HL-60 (cell line): ENCODE measurements at regions not wholly inside any gene's neighbourhood (a gene's known extent, or its start where the extent isn't known, plus 50 kb on each side); places are given as distances from the start of the nearest gene placed in this dataset.

ENCODE experiments used
- DNase-seq, 2 experiments: peaks; one replicate each; pipeline ENCODE4 v3.0.0-alpha.2; 2010 to 2020; ENCODE audit warnings: low read depth in 1 of 2, low spot score in 1 of 2
- H3K27ac ChIP-seq: fragments of 250-450 bp; sonication (Bioruptor Pico); replicated peaks from 2 replicates; pipeline ENCODE4 v1.5.1; 2020; ENCODE audit warnings: mild to moderate bottlenecking, moderate library complexity
- H3K27me3 ChIP-seq: fragments of 250-450 bp; sonication (Bioruptor Pico); 2 replicates; pipeline ENCODE4 v1.5.1; 2021; ENCODE audit warnings: mild to moderate bottlenecking, moderate library complexity; ENCODE audit not compliant: insufficient read depth, poor library complexity, severe bottlenecking
- H3K4me3 ChIP-seq: replicated peaks from 2 replicates; pipeline ENCODE4 v1.5.1; 2011; ENCODE audit warnings: mild to moderate bottlenecking, control low read depth, low read length; ENCODE audit not compliant: insufficient read depth
- GABPA ChIP-seq: IDR thresholded peaks from 2 replicates; pipeline ENCODE4 v1.6.1; 2012; ENCODE audit warnings: low read depth
- POLR2AphosphoS5 ChIP-seq: IDR thresholded peaks from 2 replicates; pipeline ENCODE4 v1.6.1; 2012; ENCODE audit warnings: low read depth
- SPI1 ChIP-seq: IDR thresholded peaks from 2 replicates; pipeline ENCODE4 v1.6.1; 2012; ENCODE audit warnings: low read depth, mild to moderate bottlenecking, borderline replicate concordance
- TF ChIP-seq, protein P1 (sequence below): IDR thresholded peaks from one replicate; pipeline ENCODE4 v1.5.1; 2011; ENCODE audit warnings: low read length, control low read depth, inconsistent platforms; ENCODE audit not compliant: insufficient read depth
- TF ChIP-seq, protein P2 (sequence below): IDR thresholded peaks from 2 replicates; pipeline ENCODE4 v1.6.1; 2012; ENCODE audit warnings: low read depth; ENCODE audit not compliant: insufficient replicate concordance

DNA sequence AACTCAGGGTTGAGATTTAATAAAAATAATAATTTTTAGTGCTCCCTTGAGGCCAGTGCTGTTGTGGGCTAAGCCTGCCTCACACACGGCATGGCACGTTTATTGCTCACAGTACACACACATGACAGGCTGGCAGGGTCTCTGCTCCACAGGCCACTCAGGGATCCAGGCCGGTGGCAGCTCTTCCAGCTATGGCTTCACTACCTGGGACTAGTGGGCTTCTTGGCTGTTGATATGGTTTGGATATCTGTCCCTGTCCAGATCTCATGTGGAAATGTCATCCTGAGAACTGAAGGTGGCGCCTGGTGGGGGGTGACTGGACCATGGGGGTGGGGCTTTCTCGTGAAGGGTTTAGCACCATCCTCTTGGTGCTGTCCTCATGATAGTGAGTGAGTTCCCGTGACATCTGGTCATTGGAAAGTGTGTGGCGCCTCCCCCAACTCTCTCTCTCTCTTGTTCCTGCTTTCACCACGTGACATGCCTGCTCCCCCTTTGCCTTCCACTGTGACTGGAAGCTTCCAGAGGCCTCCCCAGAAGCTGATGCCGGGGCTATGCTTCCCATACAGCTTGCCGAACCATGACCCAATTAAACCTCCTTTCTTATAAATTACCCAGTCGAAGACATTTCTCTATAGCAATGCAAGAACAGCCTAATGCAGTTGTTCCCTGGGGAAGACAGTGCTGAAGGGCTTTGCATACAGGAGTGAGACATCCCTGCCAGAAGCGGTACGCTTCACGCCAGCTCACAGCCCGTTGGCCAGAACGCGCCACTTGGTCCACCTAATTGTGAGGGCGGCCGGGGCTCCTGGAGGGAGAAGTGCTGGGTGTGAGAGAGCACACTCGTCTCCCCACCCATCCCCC, 226.9 kb upstream of the C1orf174 start:
- no peak overlapping the region for H3K4me3 ChIP-seq
- no peak overlapping the region for H3K27ac ChIP-seq
- no peak for DNase-seq
- TF ChIP-seq, protein P1, sequence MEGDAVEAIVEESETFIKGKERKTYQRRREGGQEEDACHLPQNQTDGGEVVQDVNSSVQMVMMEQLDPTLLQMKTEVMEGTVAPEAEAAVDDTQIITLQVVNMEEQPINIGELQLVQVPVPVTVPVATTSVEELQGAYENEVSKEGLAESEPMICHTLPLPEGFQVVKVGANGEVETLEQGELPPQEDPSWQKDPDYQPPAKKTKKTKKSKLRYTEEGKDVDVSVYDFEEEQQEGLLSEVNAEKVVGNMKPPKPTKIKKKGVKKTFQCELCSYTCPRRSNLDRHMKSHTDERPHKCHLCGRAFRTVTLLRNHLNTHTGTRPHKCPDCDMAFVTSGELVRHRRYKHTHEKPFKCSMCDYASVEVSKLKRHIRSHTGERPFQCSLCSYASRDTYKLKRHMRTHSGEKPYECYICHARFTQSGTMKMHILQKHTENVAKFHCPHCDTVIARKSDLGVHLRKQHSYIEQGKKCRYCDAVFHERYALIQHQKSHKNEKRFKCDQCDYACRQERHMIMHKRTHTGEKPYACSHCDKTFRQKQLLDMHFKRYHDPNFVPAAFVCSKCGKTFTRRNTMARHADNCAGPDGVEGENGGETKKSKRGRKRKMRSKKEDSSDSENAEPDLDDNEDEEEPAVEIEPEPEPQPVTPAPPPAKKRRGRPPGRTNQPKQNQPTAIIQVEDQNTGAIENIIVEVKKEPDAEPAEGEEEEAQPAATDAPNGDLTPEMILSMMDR = no peak
- no peak for TF ChIP-seq GABPA
- TF ChIP-seq, protein P2, sequence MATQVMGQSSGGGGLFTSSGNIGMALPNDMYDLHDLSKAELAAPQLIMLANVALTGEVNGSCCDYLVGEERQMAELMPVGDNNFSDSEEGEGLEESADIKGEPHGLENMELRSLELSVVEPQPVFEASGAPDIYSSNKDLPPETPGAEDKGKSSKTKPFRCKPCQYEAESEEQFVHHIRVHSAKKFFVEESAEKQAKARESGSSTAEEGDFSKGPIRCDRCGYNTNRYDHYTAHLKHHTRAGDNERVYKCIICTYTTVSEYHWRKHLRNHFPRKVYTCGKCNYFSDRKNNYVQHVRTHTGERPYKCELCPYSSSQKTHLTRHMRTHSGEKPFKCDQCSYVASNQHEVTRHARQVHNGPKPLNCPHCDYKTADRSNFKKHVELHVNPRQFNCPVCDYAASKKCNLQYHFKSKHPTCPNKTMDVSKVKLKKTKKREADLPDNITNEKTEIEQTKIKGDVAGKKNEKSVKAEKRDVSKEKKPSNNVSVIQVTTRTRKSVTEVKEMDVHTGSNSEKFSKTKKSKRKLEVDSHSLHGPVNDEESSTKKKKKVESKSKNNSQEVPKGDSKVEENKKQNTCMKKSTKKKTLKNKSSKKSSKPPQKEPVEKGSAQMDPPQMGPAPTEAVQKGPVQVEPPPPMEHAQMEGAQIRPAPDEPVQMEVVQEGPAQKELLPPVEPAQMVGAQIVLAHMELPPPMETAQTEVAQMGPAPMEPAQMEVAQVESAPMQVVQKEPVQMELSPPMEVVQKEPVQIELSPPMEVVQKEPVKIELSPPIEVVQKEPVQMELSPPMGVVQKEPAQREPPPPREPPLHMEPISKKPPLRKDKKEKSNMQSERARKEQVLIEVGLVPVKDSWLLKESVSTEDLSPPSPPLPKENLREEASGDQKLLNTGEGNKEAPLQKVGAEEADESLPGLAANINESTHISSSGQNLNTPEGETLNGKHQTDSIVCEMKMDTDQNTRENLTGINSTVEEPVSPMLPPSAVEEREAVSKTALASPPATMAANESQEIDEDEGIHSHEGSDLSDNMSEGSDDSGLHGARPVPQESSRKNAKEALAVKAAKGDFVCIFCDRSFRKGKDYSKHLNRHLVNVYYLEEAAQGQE = no peak
- no peak for TF ChIP-seq SPI1
- TF ChIP-seq POLR2AphosphoS5 = no peak
- H3K27me3 ChIP-seq = no peaks in the 10 kb centered on the region

DNA sequence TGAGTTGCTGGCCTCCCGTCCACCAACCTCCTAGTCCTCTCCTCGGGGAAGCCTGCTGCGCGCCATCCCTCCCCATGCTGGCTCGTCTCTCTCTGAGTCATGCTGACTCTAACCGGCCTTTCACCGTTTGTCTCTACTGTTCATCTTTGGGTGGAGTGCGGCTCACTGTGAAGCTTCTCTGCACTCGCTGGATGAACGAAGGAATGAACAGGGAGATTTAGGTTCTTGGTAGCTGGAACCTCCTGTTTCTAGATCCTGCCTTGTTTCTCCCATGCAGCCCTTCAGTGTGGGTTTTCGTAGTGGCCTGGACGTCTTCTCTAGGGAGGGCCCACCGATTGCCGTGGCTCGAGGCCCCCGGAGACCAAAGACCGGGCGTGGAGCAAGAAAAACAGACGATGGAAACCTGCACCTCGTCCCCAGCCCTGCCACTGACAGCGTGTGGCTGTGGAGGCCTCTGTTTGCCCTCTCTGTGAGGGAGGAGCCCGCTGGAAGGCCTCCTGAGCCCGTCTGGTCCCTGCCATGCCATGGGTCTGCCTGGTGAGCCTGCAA, 227.6 kb upstream of the C1orf174 start:
- TF ChIP-seq GABPA (no peak), SPI1 (no peak), POLR2AphosphoS5 (no peak)
- TF ChIP-seq, protein P1 = no peak
- TF ChIP-seq, protein P2 = no peak
- no peak for DNase-seq
- H3K27ac ChIP-seq = no peak overlapping the region
- H3K27me3 ChIP-seq = no peaks in the 10 kb centered on the region
- H3K4me3 ChIP-seq = no peak overlapping the region

DNA sequence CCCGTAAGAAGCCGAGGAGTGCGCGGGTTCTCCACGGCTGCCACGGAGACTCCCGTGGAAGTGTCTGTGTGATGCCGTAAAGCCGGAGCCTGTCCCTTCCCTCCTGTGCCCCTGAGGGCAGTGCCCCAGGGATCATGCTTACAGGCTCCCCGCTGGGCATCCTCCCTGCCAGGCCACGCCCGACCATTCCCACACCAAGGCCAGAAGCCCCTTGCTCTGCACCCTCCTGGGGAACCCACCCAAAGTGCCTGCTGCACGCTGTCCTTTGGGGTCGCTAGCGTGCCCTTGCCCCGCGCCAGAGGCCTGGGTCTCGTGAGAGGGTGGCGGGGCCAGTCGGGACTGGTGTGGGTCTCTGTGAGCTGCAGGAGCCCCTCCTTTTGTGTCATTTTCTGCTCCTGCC, 228.5 kb upstream of the C1orf174 start:
- no peak for DNase-seq
- Histone ChIP-seq H3K27ac (no peak overlapping the region), H3K27me3 (no peaks in the 10 kb centered on the region), H3K4me3 (no peak overlapping the region)
- TF ChIP-seq POLR2AphosphoS5 (no peak), GABPA (no peak), SPI1 (no peak)
- TF ChIP-seq, protein P2 = no peak
- TF ChIP-seq, protein P1 = no peak
